Endothelial cell of umbilical vein (primary cell): ENCODE measurements at regions not wholly inside any gene's neighbourhood (a gene's known extent, or its start where the extent isn't known, plus 50 kb on each side); places are given as distances from the start of the nearest gene placed in this dataset.

Experiments used
- BruUV-seq: library from RNA; stranded (reverse); fragments of 400-500 nt; replicated peaks from 2 replicates; lab custom pipeline; 2021; lab: Mats Ljungman, UMichigan
- CTCF ChIA-PET: fragments of 300-600, 350-600 bp; sonication (Branson Sonifier 250); formaldehyde crosslinking; loops from one replicate; lab custom pipeline; 2021; ENCODE audit warnings: antibody characterized with exemption, inconsistent platforms; lab: Charles Lee
- POLR2A ChIA-PET: fragments of 300-600, 350-600 bp; sonication (Branson Sonifier 250); formaldehyde crosslinking; loops from one replicate; lab custom pipeline; 2021; ENCODE audit warnings: antibody characterized with exemption, inconsistent platforms; lab: Charles Lee
- DNase-seq: peaks from one replicate; pipeline ENCODE4 v3.0.0-alpha.2; 2011; ENCODE audit warnings: low read depth, low spot score
- FAIRE-seq: peaks from 2 replicates; lab custom pipeline; 2011; peaks lifted over from hg19 to GRCh38; lab: Jason Lieb, UNC
- H2AFZ ChIP-seq: 2 replicates; pipeline ENCODE4 v1.6.0; 2012; ENCODE audit warnings: low read depth, low read length, control low read depth, inconsistent platforms
- H3K27ac ChIP-seq: 2 replicates; pipeline ENCODE4 v1.5.1; 2011; ENCODE audit warnings: low read depth, mild to moderate bottlenecking, control low read depth, low read length, moderate library complexity; ENCODE audit not compliant: insufficient read depth
- H3K27me3 ChIP-seq, 2 experiments: 2 replicates each; pipeline versions ENCODE4 v1.6.0 to v1.6.1; 2011; ENCODE audit warnings: low read length in 2 of 2, mixed read lengths in 1 of 2; ENCODE audit not compliant: control insufficient read depth in 2 of 2, insufficient read depth in 2 of 2
- H3K36me3 ChIP-seq, 2 experiments: 2 replicates in 1 of 2; 3 replicates in 1 of 2; pipeline ENCODE4 v1.5.1; 2011; ENCODE audit warnings: low read length in 2 of 2, mild to moderate bottlenecking in 1 of 2, moderate library complexity in 1 of 2; ENCODE audit not compliant: control insufficient read depth in 2 of 2, insufficient read depth in 2 of 2; ENCODE audit errors: extremely low read depth in 1 of 2
- H3K4me1 ChIP-seq: 3 replicates; pipeline ENCODE4 v1.5.1; 2011; ENCODE audit warnings: mild to moderate bottlenecking, low read length; ENCODE audit not compliant: control insufficient read depth, insufficient read depth; ENCODE audit errors: extremely low read depth
- H3K4me2 ChIP-seq: 2 replicates; pipeline ENCODE4 v1.6.1; 2011; ENCODE audit warnings: low read length, control low read depth, mixed read lengths; ENCODE audit not compliant: insufficient read depth
- H3K4me3 ChIP-seq, 3 experiments: fragments of 200-600 bp in 1 of 3; sonication (generic), shearing (Covaris generic) in 1 of 3; replicated peaks in 1 of 3; 2 replicates each; pipeline ENCODE4 v1.5.1; 2011 to 2016; ENCODE audit warnings: control low read depth in 3 of 3, low read length in 3 of 3, mild to moderate bottlenecking in 2 of 3, inconsistent platforms in 1 of 3, low read depth in 1 of 3, moderate library complexity in 1 of 3; ENCODE audit not compliant: insufficient read depth in 1 of 3
- H3K79me2 ChIP-seq: 2 replicates; pipeline ENCODE4 v1.6.0; 2012; ENCODE audit warnings: low read length, inconsistent platforms; ENCODE audit not compliant: control insufficient read depth, insufficient read depth
- H3K9ac ChIP-seq: replicated peaks from 2 replicates; pipeline ENCODE3; 2011; ENCODE audit warnings: low read length, control low read depth; ENCODE audit not compliant: insufficient read depth; ENCODE audit errors: extremely low read depth
- H3K9me1 ChIP-seq: replicated peaks from 3 replicates; pipeline ENCODE4 v1.6.0; 2011; ENCODE audit warnings: mild to moderate bottlenecking, low read length; ENCODE audit not compliant: control insufficient read depth, insufficient read depth; ENCODE audit errors: extremely low read depth
- H3K9me3 ChIP-seq: replicated peaks from 2 replicates; pipeline ENCODE4 v1.5.1; 2012; ENCODE audit warnings: low read length, inconsistent platforms; ENCODE audit not compliant: control insufficient read depth, insufficient read depth
- H4K20me1 ChIP-seq: replicated peaks from 2 replicates; pipeline ENCODE3; 2011; ENCODE audit warnings: mild to moderate bottlenecking, low read length; ENCODE audit not compliant: control insufficient read depth, insufficient read depth; ENCODE audit errors: extremely low read depth
- CTCF ChIP-seq, 2 donors: IDR thresholded peaks; 1 replicate in 1 of 2; 2 replicates in 1 of 2; pipeline ENCODE4 v1.5.1; 2011; ENCODE audit warnings: low read length in 2 of 2, mild to moderate bottlenecking in 2 of 2, moderate library complexity in 2 of 2, control low read depth in 1 of 2, inconsistent platforms in 1 of 2, low read depth in 1 of 2; ENCODE audit not compliant: insufficient read depth in 1 of 2; ENCODE audit errors: extremely low read depth in 1 of 2
- EZH2 ChIP-seq: IDR thresholded peaks from 2 replicates; pipeline ENCODE4 v1.6.1; 2012; ENCODE audit warnings: borderline replicate concordance, low read depth, mild to moderate bottlenecking, moderate library complexity, low read length, inconsistent platforms; ENCODE audit not compliant: severe bottlenecking
- FOS ChIP-seq: IDR thresholded peaks from 2 replicates; pipeline ENCODE4 v1.6.1; 2011; ENCODE audit warnings: mild to moderate bottlenecking, low read length, moderate library complexity, borderline replicate concordance; ENCODE audit not compliant: insufficient read depth
- GATA2 ChIP-seq: IDR thresholded peaks from 2 replicates; pipeline ENCODE4 v1.7.0; 2011; ENCODE audit warnings: low read depth, mild to moderate bottlenecking, moderate library complexity, mixed read lengths, low read length; ENCODE audit not compliant: insufficient read length, insufficient read depth
- JUN ChIP-seq: IDR thresholded peaks from 2 replicates; pipeline ENCODE4 v1.6.1; 2011; ENCODE audit warnings: borderline replicate concordance, low read depth; ENCODE audit not compliant: insufficient read length, insufficient read depth
- MYC ChIP-seq: IDR thresholded peaks from one replicate; pipeline ENCODE4 v1.6.1; 2011; ENCODE audit warnings: mild to moderate bottlenecking, low read depth, low read length
- POLR2A ChIP-seq: IDR thresholded peaks from 2 replicates; pipeline ENCODE4 v1.6.1; 2012; ENCODE audit warnings: low read depth, mild to moderate bottlenecking, control low read depth, low read length
- POLR2AphosphoS5 ChIP-seq: IDR thresholded peaks from 2 replicates; pipeline ENCODE4 v1.6.1; 2012; ENCODE audit warnings: low read depth, mild to moderate bottlenecking, control low read depth, low read length, moderate library complexity; ENCODE audit not compliant: insufficient read depth
- dilution Hi-C: fragments of 300-500 bp; cut with MboI; formaldehyde crosslinking; loops from one replicate; pipeline ENCODE4 v1.15.0; 2019; ENCODE audit warnings: low sequenced_read_pairs; ENCODE audit not compliant: extremely low pct_ligation_motif_present
- intact Hi-C: fragments of 100-400 bp; cut with micrococcal nuclease; formaldehyde crosslinking; loops from one replicate; pipeline ENCODE4 v1.10.0; 2022
- TF ChIP-seq, protein P1 (sequence below): IDR thresholded peaks from 2 replicates; pipeline ENCODE4 v1.6.1; 2011; ENCODE audit not compliant: insufficient read depth, insufficient read length

DNA sequence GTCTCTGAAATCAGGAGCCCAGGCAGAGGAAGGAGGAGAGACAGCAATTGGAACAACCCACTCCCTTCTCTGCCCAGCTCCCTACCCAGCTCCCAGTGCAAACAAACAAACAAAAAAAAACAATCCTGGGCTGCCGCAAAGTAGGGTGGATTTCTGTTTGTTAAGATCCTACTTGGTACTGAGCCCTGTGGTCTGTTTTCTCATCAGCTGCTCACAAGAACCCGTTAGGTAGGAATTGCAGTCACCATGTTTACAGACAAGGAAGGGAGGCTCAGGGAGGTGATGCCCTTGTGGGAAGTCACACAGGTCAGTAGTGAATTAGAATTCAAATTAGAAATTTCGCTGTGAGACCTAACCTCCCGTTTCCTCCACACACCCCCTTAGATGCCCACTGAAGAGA, 128.8 kb upstream of the RAD23B start:
- Histone ChIP-seq H3K79me2 (no peaks in the 10 kb centered on the region), H2AFZ (no peak overlapping the region), H3K27me3 (no peaks in the 10 kb centered on the region), H3K4me1 (no peaks in the 10 kb centered on the region), H3K4me2 (no peak overlapping the region), H4K20me1 (no peaks in the 10 kb centered on the region), H3K9me3 (no peaks in the 10 kb centered on the region), H3K9ac (no peak overlapping the region), H3K9me1 (no peaks in the 10 kb centered on the region), H3K27ac (no peak overlapping the region), H3K36me3 (no peaks in the 10 kb centered on the region), H3K4me3 (no peak overlapping the region)
- no TSS peak for BruUV-seq
- TF ChIP-seq CTCF (IDR thresholded peaks at IDR 0.05; ENCODE audit: extremely low read depth in 1 of 2, insufficient read depth in 1 of 2, low read depth in 1 of 2, low read length in 2 of 2) = no peak
- no peak for TF ChIP-seq GATA2
- TF ChIP-seq MYC = no peak
- no peak for TF ChIP-seq FOS
- TF ChIP-seq POLR2A = no peak
- TF ChIP-seq JUN = no peak
- TF ChIP-seq, protein P1, sequence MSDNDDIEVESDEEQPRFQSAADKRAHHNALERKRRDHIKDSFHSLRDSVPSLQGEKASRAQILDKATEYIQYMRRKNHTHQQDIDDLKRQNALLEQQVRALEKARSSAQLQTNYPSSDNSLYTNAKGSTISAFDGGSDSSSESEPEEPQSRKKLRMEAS = no peak
- no peak for TF ChIP-seq POLR2AphosphoS5
- TF ChIP-seq EZH2 = no peak
- POLR2A ChIA-PET = no interaction called here
- FAIRE-seq (no peak), DNase-seq (no peak)
- intact Hi-C loops = no loop called here
- CTCF ChIA-PET = no interaction called here
- dilution Hi-C loops = no loop called here
